OCI-LY7 (cell line): ENCODE measurements at regions not wholly inside any gene's neighbourhood (a gene's known extent, or its start where the extent isn't known, plus 50 kb on each side); places are given as distances from the start of the nearest gene placed in this dataset.

Source experiments
- CTCF ChIP-seq: fragments of 200-600 bp; sonication (generic); conservative IDR thresholded peaks from 2 replicates; pipeline ENCODE4 v1.5.1; 2014; ENCODE audit warnings: mild to moderate bottlenecking, antibody characterized with exemption, low read length, moderate library complexity, mixed read lengths
- EZH2phosphoT487 ChIP-seq: fragments of 200-600 bp; sonication (generic); IDR thresholded peaks from 2 replicates; pipeline ENCODE4 v1.6.1; 2018; ENCODE audit warnings: low read depth, borderline replicate concordance, mild to moderate bottlenecking, mixed run types, antibody characterized with exemption, low read length, moderate library complexity, mixed read lengths

- TF ChIP-seq CTCF (no peak), EZH2phosphoT487 (no peak)
These were observed 376.1 kb upstream of the CNTNAP5 start for GRCh38 chr2:123648956-123649355.
